ENCODE measurements at regions not wholly inside any gene's neighbourhood (a gene's known extent, or its start where the extent isn't known, plus 50 kb on each side); places are given as distances from the start of the nearest gene placed in this dataset.

DNA sequence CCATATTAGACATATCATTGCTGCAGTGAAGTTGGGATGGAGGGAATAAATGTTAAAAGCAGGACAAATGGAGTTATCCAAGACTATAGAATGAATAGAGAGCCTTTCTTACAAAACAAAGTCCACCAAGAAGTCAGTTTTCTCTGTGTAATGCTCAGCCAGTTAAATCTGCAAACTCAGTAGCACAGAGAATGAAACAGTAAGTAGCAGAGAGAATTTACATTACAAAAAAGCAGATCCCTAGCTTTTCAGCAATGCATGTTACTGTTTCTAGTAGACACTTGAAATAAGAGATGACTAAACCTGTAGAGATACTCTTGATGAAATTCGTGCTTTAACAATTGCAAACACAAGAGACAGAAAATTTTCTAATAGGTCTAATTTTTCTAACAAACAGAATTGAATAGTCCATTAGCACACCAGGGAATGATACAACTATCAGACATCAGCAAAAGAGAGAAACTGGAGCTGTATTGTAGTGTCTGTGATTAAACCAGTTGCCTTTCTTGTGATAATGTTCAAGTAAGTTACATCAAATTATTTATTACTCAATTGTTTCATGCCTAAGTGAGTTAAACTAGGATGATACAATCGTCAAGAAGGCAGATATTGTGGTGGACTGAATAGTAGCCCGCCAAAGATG, 322.2 kb upstream of the DDX18 start:
- BruUV-seq (replicated peaks): no TSS peak
- Histone ChIP-seq H3K56ac (ENCODE audit: extremely low read depth, insufficient read depth, low read length) (no peak overlapping the region), H2AK9ac (replicated peaks; ENCODE audit: low read depth, low read length, poor library complexity) (no peak overlapping the region), H3K4ac (ENCODE audit: low read depth, low read length) (no peak overlapping the region), H3K9me1 (ENCODE audit: insufficient read depth, low read length) (no peaks in the 10 kb centered on the region), H3K27me3 (ENCODE audit: control insufficient read depth, insufficient read depth, low read length) (no peaks in the 10 kb centered on the region), H4K20me1 (ENCODE audit: insufficient read depth, low read length) (no peaks in the 10 kb centered on the region), H4K8ac (ENCODE audit: low read depth in 2 of 2, low read length in 2 of 2) (no peak overlapping the region), H3K79me1 (ENCODE audit: low read depth in 1 of 2, low read length in 2 of 2) (no peaks in the 10 kb centered on the region), H2BK120ac (ENCODE audit: low read depth, low read length) (no peak overlapping the region), H3K9ac (ENCODE audit: low read depth, low read length) (no peak overlapping the region), H3K36me3 (ENCODE audit: control insufficient read depth, insufficient read depth, low read length) (no peaks in the 10 kb centered on the region), H2BK20ac (ENCODE audit: low read depth, low read length) (no peak overlapping the region), H3K4me3 (ENCODE audit: insufficient read depth, low read depth, low read length) (no peak overlapping the region), H3K4me2 (ENCODE audit: low read depth, low read length) (no peak overlapping the region), H2BK5ac (ENCODE audit: low read depth, low read length, poor library complexity, severe bottlenecking) (no peak overlapping the region), H3K4me1 (ENCODE audit: control insufficient read depth, insufficient read depth, low read length) (no peaks in the 10 kb centered on the region), H2AFZ (replicated peaks; ENCODE audit: low read length, poor library complexity) (no peak overlapping the region), H3K14ac (replicated peaks; ENCODE audit: low read depth, low read length) (no peak overlapping the region), H4K91ac (ENCODE audit: insufficient read depth, low read depth, low read length) (no peak overlapping the region), H3K18ac (ENCODE audit: low read depth, low read length) (no peak overlapping the region), H3K9me3 (ENCODE audit: control insufficient read depth, insufficient read depth, low read length) (peaks cover 8% of the 10 kb centered on the region), H4K5ac (ENCODE audit: low read depth, low read length) (no peak overlapping the region), H3K27ac (ENCODE audit: insufficient read depth, low read length) (no peak overlapping the region), H2BK15ac (ENCODE audit: low read depth, low read length) (no peak overlapping the region), H3K23ac (ENCODE audit: low read depth, low read length) (no peak overlapping the region), H2AK5ac (ENCODE audit: low read depth, low read length) (no peak overlapping the region)
- intact Hi-C loops (cut with micrococcal nuclease) (no loop called here), in situ Hi-C loops (cut with MboI; ENCODE audit: low sequenced_read_pairs) (no loop called here), dilution Hi-C loops (cut with HindIII; ENCODE audit: low sequenced_read_pairs, unreplicated experiment) (no loop called here)
- no CpG with 5 or more reads among the region's 3 CpGs for WGBS, 2 experiments (ENCODE audit: extremely low coverage in 2 of 2, insufficient read length in 1 of 2)
- TF ChIP-seq MAZ (IDR thresholded peaks at IDR 0.05; ENCODE audit: borderline replicate concordance, low read depth, low read length): no peak
- no peak for TF ChIP-seq NFE2L2 (IDR thresholded peaks at IDR 0.05; ENCODE audit: low read depth, low read length)
- no peak for TF ChIP-seq BHLHE40 (IDR thresholded peaks at IDR 0.05; ENCODE audit: low read depth, low read length)
- TF ChIP-seq POLR2A (IDR thresholded peaks at IDR 0.05; ENCODE audit: low read depth, low read length): no peak
- no peak for TF ChIP-seq CEBPB (IDR thresholded peaks at IDR 0.05; ENCODE audit: low read depth, low read length)
- no peak for TF ChIP-seq SMC3 (IDR thresholded peaks at IDR 0.05; ENCODE audit: low read depth, low read length)
- no peak for TF ChIP-seq FOS (IDR thresholded peaks at IDR 0.05; ENCODE audit: low read depth, low read length)
- no peak for TF ChIP-seq RFX5 (IDR thresholded peaks at IDR 0.05; ENCODE audit: low read depth, low read length)
- CTCF ChIA-PET: no interaction called here
- POLR2A ChIA-PET (ENCODE audit: unreplicated experiment): no interaction called here
- DNase-seq (no peak), ATAC-seq (ENCODE audit: low read depth) (no peak)
